ENCODE measurements at regions not wholly inside any gene's neighbourhood (a gene's known extent, or its start where the extent isn't known, plus 50 kb on each side); places are given as distances from the start of the nearest gene placed in this dataset.
"Not testable (repeated sequence)": the region's sequence is repeated elsewhere in the genome, so short reads cannot be mapped to it uniquely, and the experiment has no call there.

DNA sequence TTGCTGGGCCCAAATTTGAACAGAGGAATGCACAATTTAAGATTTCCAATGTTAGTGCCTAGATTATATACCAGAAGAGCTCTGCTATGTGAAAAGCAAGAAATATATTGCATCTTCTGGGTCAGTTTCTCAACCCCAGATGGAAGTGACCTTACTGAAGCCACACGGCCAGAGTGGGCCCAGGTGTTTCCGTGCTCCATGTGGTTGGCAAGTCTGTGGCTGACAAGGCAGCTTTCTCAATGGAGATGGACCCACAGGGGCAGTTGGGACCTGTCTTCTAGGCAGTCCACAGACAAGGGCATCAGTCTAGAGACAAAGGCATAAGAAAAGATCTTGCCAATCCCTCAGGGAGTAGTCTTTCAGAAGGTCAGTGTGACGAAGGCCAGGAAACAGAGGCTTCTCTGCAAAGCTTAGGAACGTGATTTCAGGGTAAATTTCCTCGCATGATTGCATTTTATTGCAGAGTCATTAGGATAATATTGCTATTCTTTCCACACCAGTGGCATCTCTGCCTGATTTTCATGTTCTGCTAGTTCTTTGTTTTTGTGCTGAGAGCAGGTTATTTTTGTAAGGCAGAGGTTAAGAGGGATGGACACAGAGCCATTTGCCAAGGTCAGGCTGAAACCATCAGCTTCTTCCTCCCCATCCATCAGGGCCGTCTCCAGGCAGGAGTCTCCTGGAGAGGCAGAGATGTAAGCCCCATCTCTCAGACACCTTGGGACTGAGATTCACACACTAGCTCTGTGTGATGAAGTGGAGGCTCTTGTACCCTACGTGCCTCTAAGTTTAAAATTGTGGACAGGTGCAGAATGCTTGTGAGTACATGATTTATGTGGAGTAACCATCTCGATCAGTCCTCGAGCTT is 202.1 kb downstream of the ANKRD30B start:
- DNase-seq: no peak
- in situ Hi-C loops (cut with MboI; ENCODE audit: low pct_unique_long_range_greater_than_20kb, low sequenced_read_pairs): no loop called here

DNA sequence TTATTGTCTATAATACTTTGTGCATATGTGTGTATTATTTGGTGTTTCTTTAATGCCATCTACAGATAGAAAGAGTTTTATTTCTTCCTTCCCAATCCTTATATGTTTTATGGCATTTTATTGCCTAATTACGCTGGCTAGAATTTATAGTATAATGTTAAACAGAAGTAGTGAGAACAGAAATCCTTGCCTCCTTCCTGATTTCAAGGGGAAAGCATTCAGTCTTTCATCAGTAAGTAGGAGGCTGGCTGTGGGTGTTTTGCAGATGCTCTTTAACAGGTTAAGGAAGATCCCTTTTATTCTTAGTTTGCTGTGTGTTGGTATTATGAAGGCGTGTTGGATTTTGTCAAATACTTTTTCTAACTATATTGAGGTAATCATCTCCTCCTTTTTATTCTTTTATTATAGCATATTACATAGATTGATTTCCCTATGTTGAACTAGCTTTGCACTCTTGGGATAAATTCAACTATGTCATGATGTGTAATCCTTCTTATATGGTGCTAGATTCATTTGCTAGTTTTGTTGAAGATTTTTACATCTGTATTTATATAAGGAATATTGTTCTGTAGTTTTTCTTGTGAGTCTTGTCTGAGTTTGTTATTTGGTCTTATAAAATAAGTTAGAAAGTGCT is 204.6 kb downstream of the ANKRD30B start:
- DNase-seq; in situ Hi-C loops (cut with MboI; ENCODE audit: low pct_unique_long_range_greater_than_20kb, low sequenced_read_pairs): not testable (repeated sequence)

DNA sequence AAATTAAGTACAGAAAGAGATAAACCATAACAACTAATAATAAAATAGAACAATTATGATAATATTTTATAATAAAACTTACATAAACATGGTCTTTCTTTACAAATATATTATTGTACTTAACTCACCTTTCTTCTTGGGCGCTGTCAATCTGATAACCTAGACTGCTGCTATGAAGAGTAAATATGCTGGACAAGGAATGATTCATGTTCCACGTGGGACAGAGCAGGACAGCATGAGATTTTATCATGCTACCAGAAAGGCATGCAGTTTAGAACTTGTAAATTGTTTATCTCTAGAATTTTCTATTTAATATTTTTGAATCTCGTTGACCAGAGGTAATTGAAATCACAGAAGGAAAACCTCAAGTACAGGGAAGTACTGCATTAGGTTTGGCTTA is 210.7 kb downstream of the ANKRD30B start:
- in situ Hi-C loops (cut with MboI; ENCODE audit: low pct_unique_long_range_greater_than_20kb, low sequenced_read_pairs): no loop called here
- no peak for DNase-seq

DNA sequence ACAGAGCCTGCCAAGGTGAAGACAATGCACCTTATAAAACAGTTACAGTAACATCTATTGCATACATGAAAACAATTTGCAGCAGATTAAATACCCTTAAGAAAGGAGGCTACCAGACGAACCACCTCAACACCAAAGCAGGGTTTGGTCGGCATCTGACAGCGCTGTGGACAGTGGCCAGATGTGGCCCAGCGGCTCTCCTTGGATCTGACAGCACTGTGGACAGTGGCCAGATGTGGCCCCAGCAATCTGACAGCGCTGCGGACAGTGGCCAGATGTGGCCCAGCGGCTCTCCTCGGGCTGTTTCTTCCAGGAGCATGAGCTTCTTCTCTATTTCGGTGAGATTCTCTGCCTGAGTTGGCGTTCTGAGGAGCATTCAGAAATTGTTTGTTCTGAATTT is 211.6 kb downstream of the ANKRD30B start:
- no peak for DNase-seq
- in situ Hi-C loops (cut with MboI; ENCODE audit: low pct_unique_long_range_greater_than_20kb, low sequenced_read_pairs): no loop called here

DNA sequence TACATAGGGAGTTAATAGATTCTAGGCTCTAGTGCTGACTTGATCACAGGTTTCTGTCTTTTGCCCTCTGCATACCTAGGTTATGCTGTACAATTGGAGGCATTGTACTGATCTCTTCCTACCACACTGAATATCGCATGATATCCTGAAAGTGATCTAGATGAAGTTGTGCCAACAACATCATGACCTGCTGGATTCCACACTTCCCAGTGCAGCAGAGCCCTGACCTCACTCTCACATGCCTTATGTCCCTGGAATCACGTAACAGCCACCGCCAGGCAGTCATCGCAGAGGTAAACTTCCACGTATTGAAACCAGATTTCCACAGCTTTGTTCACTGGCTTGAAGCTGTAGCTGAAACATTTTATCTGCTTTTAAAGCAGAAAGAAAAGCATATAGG is 214.0 kb downstream of the ANKRD30B start:
- in situ Hi-C loops (cut with MboI; ENCODE audit: low pct_unique_long_range_greater_than_20kb, low sequenced_read_pairs): no loop called here
- DNase-seq: no peak

DNA sequence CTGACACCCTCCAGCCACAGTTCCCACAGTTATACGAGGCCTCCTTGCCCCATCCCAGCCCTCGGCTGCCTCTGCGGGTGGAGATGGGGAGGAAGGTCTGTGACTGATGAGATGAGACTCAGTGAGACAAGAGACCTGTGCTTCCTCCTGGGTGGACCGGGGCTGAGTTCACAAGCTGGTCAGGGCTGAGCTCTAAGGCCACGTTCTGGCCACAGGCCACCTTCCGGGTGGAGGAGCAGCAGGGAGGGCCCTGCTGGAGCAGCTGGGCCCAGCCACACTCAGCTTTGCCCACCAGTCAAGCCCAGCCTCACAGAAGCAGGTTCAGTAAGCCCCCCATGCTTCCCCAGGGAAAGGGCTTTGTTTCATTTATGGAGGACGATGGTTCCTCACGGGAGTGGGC is 214.7 kb downstream of the ANKRD30B start:
- no peak for DNase-seq
- in situ Hi-C loops (cut with MboI; ENCODE audit: low pct_unique_long_range_greater_than_20kb, low sequenced_read_pairs): no loop called here

DNA sequence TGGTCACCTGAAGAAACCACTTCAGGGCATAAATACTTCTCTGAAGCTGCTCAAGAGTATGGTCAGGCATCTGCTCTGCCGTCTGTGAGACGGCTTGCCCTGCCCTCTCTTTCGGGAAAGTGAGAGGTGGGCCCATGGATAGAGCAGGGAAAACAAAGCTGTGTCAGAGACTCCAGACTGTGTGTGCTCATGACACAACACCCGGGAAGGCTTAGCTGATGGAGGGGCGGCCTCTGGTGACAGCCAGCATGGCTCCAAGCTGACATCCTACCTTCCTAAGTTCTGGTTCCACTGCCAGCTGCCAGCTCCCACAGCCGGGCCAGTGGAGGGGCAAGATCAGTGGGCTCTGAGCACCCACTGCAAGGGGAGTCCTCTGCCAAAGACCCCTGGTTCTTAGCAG is 215.3 kb downstream of the ANKRD30B start:
- DNase-seq: no peak
- in situ Hi-C loops (cut with MboI; ENCODE audit: low pct_unique_long_range_greater_than_20kb, low sequenced_read_pairs): no loop called here

DNA sequence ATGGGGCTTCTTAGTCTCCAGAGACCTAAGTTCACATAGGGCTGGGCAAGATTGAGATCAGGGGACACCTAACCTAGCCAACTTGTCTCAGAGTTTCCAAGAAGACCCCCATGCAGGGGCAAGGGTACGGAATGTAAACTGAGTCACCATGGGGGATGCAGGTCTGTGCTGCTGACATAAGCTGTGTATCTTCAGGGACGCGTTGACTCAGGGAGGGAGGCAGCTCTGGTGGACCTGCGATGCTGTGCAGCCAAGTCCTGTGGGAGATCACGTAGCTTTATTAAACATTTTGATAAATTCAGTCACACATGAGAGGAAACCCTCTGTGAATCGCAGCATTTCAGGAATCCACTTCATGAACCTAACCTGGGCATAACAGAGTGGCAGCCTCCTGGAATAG is 216.0 kb downstream of the ANKRD30B start:
- in situ Hi-C loops (cut with MboI; ENCODE audit: low pct_unique_long_range_greater_than_20kb, low sequenced_read_pairs): no loop called here
- no peak for DNase-seq

DNA sequence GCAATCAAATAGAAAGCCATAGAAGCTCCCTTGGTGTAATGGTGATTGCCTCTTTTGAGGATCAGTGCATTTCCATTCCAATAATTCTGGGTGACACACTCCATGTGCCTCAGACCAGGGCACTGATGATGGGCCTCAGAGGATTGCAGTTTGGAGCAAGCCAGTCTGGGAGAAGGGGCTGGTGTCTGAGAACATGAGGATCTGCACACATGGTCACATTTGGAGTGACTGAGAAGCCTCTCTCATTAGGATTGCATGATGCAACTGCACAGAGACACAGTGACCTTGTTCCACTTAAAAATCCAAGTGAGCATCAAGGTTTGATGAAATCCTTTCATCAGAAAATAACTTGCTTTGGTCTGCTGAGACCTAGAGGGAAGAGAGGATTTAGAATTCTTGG is 216.4 kb downstream of the ANKRD30B start:
- in situ Hi-C loops (cut with MboI; ENCODE audit: low pct_unique_long_range_greater_than_20kb, low sequenced_read_pairs): no loop called here
- DNase-seq: no peak

DNA sequence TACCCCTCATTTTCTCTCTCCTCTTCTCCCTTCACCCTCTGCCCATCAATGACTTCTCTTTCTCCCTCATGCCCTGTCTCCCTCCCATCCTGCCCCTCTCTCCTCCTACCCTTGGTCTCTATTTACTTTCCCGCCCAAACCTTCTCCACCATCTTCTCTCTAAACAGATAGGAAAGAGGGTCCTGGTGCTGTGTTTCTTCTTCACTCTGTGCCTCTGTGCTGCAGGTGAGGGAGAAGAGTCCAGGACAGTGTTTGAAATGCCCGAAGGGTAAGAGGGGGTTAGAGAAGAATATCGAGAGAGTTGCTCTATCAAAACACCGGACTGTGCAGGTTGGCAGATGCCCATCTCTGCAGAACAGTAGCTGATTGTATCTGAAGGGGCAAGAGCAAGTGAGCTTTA is 217.0 kb downstream of the ANKRD30B start:
- in situ Hi-C loops (cut with MboI; ENCODE audit: low pct_unique_long_range_greater_than_20kb, low sequenced_read_pairs): not testable (repeated sequence)

DNA sequence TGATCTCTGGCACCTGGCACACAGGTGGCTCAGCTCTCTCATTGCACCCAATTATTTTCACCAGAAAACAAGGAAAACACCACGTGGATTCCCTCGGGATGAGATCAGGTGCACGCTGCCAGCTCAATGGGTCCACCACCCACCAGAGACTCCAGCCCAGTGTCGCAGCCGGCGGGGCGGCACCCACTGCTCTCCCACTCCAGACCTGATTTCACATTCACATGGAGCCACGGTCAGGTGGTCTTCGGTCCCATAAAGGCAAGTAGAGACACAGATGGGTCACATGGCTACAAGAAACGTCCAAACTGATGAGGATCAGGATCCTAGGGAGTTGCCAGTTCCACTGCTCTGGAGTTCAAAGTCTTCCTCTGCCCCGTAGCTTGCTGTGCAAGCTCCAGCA is 217.6 kb downstream of the ANKRD30B start:
- DNase-seq: no peak
- in situ Hi-C loops (cut with MboI; ENCODE audit: low pct_unique_long_range_greater_than_20kb, low sequenced_read_pairs): no loop called here

More for the DNA sequence above, 217.0 kb downstream of the ANKRD30B start:
- DNase-seq: not testable (repeated sequence)

DNA sequence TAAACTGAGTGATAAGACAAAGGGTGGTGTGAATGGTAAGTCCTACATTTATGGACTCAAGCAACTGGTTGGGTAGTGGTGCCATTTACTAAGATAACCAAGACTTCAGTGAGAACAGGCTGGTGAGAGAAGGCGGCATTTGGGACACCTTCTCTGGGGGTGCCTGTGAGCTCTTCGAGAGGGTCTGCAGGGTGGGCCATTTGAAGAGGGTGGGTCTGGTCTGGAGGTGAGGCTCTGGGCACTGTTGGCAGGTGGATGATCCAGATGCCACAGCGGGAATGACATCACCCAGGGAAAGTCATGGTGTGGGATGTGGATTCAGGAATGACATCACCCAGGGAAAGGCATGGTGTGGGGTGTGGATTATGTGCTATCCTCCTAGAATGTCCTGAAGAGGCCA is 219.3 kb downstream of the ANKRD30B start:
- in situ Hi-C loops (cut with MboI; ENCODE audit: low pct_unique_long_range_greater_than_20kb, low sequenced_read_pairs); DNase-seq: not testable (repeated sequence)

DNA sequence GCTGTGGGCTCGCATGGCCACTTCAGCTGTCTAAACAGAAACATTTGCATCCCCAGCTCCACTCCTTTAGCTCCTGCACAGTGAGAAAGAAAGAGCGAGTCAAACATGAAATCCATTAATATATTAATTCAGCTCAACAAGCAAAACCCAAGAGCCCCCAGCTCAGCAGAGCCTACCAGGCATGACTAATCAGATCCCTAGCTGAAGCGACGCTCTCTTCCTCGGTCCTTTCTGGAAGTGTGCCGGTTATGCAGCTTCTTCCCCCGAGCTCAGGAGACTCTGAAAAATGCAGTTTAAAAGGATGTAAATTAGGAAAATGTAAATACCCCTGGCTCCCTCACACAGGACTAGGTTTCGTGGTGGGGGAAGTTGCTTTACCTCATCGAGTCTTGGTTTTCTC is 221.5 kb downstream of the ANKRD30B start:
- in situ Hi-C loops (cut with MboI; ENCODE audit: low pct_unique_long_range_greater_than_20kb, low sequenced_read_pairs): no loop called here
- DNase-seq: no peak

DNA sequence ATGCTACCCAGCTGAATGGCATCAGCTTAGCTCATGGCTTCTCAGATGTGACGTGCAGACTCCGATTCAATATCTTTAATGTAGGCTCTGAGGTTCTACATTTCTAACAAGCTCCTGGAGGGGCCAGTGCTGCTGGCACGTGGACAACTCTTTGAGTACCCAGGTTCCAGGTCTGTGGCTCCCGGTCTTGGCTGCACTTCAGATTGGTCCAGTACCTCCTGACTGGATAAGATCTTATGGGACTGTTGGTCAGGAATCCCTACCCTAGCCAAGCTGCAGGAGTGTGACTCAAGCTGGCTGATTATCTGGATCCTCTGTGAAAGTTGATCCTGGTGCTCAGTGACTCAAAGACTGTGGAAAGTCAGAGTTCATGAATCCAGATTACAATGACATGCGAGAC is 222.1 kb downstream of the ANKRD30B start:
- DNase-seq: no peak
- in situ Hi-C loops (cut with MboI; ENCODE audit: low pct_unique_long_range_greater_than_20kb, low sequenced_read_pairs): no loop called here

DNA sequence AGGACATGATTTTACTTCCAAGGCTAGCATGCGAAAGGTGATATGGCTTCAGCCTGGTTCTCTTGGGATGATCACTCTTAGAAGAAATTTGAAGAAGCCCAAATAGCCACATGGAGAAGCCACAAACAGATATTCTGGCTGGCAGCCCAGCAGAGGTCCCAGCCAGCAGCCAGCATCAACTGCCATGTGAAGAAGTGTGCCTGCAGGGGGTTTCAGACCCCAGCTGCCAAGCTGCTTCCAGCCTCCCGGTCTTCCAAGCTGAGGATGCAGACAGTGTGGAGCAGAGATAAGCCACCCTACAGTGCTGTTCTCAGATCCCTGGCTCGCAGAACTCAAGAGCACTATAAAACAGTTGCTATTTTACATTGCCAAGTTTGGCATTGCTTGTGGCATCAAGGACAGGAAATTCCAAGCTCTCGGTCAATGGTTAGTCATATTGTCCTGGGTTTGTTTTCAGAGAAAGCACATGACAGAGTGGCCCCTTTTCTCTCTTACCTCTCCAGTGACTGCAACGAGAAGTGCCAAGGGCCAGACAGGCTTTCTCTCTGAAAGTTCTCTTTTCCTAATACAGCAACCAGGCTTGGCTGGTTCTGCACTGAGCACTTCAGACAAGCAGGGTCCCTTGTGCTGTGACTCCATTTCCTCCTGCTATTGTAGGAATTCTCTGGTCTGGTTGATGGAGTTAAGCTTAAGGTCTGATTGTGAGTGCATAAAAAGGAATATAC is 223.7 kb downstream of the ANKRD30B start:
- in situ Hi-C loops (cut with MboI; ENCODE audit: low pct_unique_long_range_greater_than_20kb, low sequenced_read_pairs): no loop called here
- no peak for DNase-seq

DNA sequence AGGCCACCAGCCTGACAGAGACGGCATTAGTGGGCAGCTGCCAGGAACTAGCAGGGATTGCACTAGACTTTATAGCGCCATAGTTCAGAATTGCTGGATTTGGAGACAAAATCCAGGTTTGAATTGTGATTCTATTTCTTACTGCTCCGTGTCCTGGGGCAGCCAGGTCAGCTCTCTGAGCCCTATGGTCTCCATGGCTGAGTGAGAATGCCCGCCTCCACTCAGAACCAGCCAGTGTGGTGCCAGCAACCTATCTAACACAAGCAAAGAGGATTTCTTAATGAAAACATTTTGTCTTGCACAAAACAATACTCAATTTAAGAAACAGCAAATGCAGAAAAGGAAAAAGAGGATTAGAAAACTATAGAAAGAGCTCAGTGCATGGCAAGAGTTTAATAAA is 225.4 kb downstream of the ANKRD30B start:
- DNase-seq; in situ Hi-C loops (cut with MboI; ENCODE audit: low pct_unique_long_range_greater_than_20kb, low sequenced_read_pairs): not testable (repeated sequence)

DNA sequence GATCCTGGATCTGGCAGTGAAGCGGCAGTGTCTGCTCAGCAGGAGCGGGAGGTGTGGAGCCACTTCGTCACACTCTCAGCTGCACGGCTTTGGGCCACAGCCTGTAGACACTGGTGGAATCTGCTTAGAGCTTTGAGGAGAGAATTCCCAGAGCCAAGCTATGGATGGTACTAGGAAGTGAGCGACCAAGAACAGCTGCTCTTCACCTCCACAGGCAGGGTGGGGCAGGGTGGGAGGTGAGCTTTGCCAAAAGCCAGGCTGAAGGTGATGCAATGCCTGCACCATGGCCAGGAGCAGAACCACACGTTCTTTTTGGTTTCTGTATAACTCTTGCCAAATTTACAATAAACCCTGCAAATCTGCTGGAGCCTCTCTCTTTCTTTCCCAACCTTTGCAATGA is 226.1 kb downstream of the ANKRD30B start:
- DNase-seq: no peak
- in situ Hi-C loops (cut with MboI; ENCODE audit: low pct_unique_long_range_greater_than_20kb, low sequenced_read_pairs): no loop called here

DNA sequence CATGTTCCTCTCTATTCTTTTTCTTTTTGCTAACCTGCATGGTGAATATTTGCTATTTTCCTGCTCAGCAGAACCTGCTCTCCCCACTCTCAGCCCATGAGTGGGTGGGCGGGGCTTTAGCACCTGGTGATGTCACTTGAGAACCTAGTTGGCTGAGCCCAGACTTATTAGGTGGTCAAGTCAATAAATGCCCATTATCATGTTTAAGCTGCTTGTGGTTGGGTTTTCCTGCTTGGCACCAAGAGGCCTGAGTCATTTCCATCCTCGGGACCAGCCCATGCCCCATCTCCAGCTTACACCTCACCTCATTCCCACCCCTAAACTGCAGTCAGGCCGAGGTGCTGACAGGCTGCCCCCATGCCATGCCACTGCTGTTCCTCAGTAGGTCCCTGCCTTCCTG is 226.6 kb downstream of the ANKRD30B start:
- in situ Hi-C loops (cut with MboI; ENCODE audit: low pct_unique_long_range_greater_than_20kb, low sequenced_read_pairs): no loop called here

DNA sequence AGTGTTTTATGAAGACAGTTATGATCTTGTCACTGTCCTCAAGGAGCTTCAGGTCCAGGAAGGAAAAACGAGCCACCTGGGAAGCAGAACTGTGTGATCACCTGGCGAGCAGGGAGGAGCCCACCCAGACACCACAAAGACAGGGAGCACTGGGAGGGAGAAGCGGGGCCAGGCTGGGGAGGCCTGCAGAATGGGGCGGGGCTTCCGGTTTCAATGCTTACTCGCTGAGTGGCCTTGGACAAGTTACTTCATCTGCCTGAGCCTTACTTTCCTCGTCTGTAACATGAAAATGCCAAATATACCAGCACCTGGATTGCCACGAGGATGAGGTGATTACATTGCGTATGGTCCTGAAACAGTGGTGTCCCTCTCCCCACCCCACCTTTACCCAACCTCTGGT is 227.5 kb downstream of the ANKRD30B start:
- in situ Hi-C loops (cut with MboI; ENCODE audit: low pct_unique_long_range_greater_than_20kb, low sequenced_read_pairs): no loop called here

More for the DNA sequence above, 226.6 kb downstream of the ANKRD30B start:
- no peak for DNase-seq

More for the DNA sequence above, 227.5 kb downstream of the ANKRD30B start:
- no peak for DNase-seq
